AG09319 (cell line): ENCODE measurements at regions not wholly inside any gene's neighbourhood (a gene's known extent, or its start where the extent isn't known, plus 50 kb on each side); places are given as distances from the start of the nearest gene placed in this dataset.

Experiments
- DNase-seq: peaks from one replicate; pipeline ENCODE4 v3.0.0-alpha.2; 2010; ENCODE audit warnings: low read depth; ENCODE audit errors: extremely low read depth
- CTCF ChIP-seq: IDR thresholded peaks from 2 replicates; pipeline ENCODE4 v1.5.1; 2011; ENCODE audit warnings: low read depth, mild to moderate bottlenecking, inconsistent platforms, low read length, moderate library complexity

- no peak for DNase-seq
- no peak for TF ChIP-seq CTCF
Observed at GRCh38 chr2:19141234-19142004, 217.0 kb downstream of the OSR1 start.

DNA sequence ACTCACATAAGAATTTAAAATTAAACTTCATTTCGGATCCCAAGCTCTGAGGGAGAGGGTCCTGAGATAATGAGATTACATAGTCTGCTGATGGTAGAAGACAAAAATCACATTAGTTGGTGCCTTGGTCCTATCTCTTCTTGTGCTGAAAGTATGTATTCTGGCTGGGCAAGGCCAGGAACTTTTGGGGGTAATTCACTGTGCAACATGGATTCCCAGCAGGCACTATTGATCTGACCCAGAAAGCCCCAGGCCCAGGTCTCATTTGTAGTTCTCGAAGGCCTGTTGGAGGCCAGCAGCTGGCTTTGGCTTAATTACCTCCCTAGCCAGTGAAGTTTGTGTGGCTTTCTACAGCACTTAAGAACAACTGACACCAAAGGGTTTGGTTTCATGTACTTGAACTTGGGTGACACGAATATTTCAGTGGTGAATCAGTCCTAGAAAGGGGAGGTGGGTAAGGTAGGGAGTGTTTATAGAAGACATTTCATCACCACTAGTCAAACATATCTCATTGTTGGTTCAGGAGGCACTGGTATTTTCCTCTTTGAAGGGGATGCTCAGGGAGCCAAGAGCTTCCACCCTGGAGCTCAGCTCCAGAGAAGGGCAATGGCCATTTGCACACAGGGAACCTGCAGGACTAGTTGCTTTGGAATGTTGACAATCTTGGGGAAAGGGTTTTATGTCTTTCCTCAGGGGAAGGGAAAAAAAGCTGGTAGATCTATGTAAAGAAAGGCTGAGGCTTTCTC, 217.8 kb downstream of the OSR1 start:
- TF ChIP-seq CTCF: no peak
- DNase-seq: no peak

GRCh38 chr2:19139386-19139785, 219.0 kb downstream of the OSR1 start:
- TF ChIP-seq CTCF: no peak
- no peak for DNase-seq

DNA sequence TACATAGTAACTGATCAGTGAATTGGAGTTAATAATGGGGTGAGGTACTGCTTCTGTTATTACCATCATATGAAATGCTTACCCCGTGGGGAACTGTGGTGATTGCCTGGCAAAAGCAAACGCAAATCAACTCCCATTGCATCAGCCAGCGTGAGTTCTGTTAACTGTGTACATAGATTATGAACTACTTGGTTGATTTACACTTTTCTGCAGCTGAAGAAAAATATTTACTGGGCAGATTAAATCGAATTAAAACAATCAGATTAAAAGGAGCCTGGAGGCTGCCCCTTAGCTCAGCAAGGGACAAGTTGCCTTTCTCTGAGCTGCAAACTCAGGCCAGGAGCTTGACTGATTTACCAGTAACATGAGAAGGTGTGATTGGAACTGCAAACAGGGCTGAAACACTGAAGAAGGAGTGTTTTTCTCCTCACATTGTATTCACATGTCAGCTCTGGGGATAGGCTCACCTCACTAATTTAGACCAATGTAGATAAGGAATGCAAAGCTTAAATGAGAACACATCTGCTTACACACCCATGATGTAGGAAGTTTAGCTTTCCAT, 220.1 kb downstream of the OSR1 start:
- DNase-seq: no peak

GRCh38 chr2:19137433-19137832, 221.0 kb downstream of the OSR1 start:
- TF ChIP-seq CTCF: no peak
- no peak for DNase-seq

More for the DNA sequence above, 220.1 kb downstream of the OSR1 start:
- no peak for TF ChIP-seq CTCF

GRCh38 chr2:19132967-19133366, 225.5 kb downstream of the OSR1 start:
- TF ChIP-seq CTCF: no peak
- no peak for DNase-seq

- TF ChIP-seq CTCF: no peak
- DNase-seq: no peak
Observed at GRCh38 chr2:19131871-19132270, 226.6 kb downstream of the OSR1 start.
